T-helper 2 cell (primary cell): ENCODE measurements at regions not wholly inside any gene's neighbourhood (a gene's known extent, or its start where the extent isn't known, plus 50 kb on each side); places are given as distances from the start of the nearest gene placed in this dataset.

Experiments
- DNase-seq, 5 experiments: peaks; one replicate each; pipeline versions ENCODE4 v3.0.0 to v3.0.0-alpha.2; 2012 to 2022

GRCh38 chr1:2919841-2920240, 101.4 kb upstream of the ACTRT2 start:
- DNase-seq = no peak

GRCh38 chr1:2920421-2921015, 100.7 kb upstream of the ACTRT2 start:
- no peak for DNase-seq

GRCh38 chr1:2921970-2922686, 99.1 kb upstream of the ACTRT2 start:
- DNase-seq = peak in 2 of 5 experiments; percentile 9 to 10

- no peak for DNase-seq
These were observed 97.9 kb upstream of the ACTRT2 start for GRCh38 chr1:2923351-2923750.

DNA sequence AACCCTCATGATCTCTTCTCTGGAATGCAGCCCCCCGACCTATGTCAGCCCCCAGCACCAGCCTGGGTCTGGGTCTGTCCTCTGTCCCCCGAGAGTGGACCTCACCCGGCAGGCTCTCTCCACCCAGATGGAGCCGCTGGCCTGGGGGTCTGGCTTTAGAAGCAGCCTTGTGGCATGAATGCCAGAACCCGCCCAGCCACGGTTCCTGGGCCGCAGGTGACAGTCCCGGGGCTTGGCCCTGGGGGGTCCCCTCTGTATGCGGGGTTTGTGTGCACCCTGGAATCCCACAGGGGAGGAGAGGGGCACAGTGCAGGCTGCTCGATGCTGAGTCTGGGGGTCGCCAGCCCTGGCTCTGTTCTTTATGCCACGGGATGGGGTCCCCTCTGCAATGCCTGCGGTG, 96.0 kb upstream of the ACTRT2 start:
- DNase-seq = no peak

GRCh38 chr1:2925918-2926317, 95.3 kb upstream of the ACTRT2 start:
- no peak for DNase-seq

GRCh38 chr1:2926447-2927055, 94.7 kb upstream of the ACTRT2 start:
- no peak for DNase-seq

DNA sequence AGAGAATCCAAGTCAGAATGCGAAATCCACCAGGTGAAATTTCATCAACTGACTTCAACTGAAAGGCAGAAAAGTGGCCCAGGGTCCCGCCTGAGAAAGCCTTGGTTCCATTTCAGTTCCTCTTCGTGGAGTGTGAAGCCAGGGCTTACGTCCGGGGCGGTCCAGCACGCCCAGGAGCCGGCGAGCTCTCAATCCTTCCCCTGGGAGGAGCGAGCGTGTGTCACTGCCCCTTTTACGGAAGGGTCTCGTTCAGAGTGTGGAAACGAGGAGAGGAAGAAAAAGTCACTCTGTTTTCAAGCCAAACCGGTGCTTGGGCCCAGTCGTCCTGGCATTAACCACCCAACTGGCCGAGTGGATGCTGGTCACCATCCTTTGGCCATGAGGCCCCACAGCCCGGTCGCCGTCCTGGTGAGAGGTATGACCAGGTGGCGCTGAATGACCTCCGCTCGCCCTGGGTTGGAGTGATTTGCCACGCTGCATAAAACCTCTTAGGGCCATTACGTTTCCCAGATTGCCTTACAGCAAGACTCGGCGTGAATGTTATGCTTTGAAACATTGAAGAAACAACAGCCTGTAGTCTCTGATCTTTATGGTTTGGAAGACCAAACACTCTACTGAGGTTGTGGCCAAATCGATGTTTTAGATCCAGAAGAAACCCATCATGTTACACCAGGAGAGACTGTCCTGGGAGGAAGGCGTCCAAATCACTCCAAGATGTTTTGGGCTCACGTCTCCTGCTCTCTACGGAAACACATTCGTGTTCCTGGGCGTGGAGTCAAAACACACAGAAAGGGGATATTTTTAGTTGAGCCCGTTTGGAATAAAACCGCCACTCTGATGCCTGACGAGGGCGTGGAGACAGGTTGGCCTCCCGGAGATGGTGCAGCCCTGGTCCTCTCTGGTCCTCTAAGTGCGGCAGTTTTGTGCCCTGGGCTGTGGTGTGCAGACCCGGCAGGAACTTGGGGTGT, 93.6 kb upstream of the ACTRT2 start:
- DNase-seq = no peak

GRCh38 chr1:2928366-2929325, 92.6 kb upstream of the ACTRT2 start:
- DNase-seq = no peak

DNA sequence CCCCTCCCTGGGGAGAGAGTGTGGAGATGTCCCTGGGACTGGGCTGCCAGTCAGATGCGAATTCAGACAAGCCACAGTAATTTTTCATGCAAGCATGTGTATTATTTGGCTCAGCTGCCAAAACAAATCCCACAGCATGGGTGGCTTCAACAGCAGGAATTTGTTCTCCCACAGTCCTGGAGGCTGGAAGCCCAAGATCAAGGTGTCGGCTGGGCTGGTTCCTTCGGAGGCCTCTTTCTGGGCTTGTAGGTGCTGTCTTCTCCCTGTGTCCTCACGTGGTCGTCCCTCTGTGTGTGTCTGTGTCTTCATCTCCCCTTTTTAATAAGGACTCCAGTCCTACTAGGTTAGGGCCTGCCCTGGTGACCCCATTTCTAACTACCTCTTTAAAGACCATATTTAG, 91.9 kb upstream of the ACTRT2 start:
- no peak for DNase-seq

DNA sequence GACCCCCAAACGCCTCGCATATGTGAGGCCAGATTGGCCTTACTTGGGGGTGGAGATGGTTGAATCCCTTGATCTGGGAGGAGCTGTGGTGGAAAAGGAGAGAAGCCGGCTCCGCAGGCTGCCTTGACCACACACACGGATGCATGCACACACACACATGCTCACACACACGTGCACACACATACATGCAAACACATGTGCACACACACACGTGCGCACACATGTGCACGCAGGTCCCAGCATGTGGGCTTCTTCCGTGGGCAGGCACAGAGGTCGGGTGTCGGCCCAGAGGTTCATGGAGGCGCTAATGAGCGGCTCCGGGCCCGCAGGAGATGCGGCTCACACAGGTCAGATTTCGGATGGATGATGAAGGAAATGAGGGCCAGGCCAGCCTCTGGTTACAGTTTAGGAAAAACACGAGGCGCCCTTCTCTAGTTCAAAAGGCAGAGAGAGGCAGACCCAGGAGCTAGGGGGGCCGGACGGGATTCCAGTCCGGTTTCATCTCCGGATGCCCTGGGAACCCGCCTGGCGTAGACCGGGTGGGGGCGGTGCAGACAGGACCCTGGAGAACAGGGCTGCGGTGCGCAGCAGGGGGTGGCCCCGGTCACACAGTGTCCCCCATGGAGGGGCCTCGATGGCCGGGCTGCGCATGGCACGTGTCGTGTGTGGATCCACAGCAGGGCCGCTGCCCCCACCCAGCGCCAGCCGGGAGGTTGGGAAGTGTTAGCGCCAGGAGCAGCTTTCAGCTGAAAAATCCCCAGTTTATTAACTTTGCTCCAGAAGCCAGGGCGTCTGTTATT, 91.1 kb upstream of the ACTRT2 start:
- no peak for DNase-seq

DNA sequence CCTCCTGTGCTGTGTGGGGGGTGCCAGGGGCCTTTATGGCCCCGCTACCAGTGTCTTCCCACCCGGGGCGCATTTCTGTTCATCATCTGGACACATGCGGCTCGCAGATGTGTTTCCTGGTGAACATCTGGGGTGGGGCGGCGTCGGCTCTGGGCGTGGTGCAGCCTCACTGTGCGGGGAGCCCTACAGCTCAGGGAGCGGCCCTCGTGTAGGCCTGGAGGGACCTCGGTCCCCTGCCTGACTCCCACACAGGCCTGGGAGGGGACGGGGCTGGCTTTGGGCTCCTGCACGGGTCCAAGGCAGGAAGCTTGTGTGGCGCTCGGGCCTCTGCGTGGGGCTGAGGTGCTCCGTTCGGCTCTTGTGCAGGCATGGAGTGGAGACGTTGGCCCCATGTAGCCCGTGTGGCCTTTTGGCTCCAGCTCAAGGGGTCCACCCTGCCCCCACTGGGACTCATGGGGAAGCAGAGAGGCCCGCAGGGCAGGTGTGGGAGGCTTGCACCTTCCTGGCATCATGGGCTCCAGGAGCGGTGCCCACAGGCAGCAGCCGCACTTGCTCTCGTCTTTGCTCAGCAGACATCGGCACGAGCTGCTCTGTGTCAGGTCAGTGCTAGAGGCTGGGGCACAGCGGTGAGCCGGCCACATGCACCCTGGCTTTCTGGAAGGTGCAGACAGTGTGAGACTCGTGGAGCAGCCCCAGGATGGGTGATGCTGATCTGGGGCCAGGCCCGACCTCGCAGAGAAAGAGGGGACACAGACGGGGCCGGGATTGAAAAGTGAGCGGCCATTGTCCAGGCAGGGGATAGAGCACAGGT, 90.1 kb upstream of the ACTRT2 start:
- DNase-seq = no peak

DNA sequence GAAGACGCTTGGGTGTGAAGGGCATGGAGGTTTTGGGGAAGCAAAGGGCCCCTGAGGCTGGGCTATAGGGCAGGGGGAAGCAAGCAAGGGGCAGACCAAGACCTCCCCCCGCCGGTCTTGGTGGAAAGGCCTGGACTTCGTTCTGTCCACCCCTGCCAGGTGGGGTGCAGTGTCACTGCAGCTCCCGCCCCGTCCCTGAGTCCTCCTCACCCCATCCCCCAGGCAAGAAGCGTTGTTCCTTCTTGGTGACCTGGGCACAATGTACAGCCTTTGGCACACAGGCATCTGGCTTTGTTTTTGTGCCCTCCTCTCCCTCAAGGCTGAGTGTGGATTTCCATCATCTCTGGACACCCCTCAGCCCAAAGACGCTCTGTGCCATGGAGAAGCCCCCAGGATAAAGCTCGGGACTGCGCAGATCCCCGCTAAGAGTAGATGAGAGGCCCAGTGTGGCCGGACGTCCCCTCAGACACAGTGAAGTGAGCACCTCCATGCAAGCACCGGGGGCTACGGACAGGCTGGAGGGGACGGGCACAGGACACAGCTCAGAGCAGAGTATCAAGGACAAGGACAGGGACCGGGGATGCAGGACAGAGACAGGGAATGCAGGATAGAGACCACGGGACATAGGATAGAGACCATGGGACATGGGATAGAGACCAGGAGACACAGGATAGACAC, 89.4 kb upstream of the ACTRT2 start:
- no peak for DNase-seq

DNA sequence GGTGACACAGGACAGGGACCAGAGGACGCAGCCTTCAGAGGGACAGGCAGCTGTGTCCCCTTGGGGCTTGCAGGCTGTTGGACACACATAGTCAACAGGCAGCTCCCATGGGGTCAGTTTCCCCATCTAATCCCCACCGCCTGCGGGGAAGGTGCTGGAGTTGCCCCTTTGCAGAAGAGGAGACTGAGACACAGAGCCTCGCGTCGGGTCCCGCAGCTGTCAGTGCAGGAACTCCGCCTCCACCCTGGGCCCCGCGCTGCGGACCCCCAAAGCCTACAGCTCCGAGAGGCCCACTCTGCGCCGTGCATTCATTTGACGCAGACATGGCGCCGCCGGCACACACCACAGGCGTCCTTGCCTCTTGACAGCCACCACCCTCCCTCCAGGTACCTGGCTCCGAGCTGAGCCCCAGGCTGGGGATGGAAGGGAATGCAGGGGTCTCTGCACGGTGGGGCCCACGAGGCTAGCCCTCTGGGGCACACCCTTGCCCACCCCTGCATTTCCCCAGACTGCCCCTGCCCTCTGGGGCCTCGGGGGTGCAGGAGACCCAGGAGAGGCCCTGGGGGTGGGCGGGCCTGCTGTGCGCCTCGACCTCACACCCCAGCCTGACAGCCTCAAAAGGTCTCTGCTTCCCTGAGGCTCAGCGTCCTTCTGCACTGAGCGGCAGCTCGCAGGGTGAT, 88.5 kb upstream of the ACTRT2 start:
- no peak for DNase-seq

DNA sequence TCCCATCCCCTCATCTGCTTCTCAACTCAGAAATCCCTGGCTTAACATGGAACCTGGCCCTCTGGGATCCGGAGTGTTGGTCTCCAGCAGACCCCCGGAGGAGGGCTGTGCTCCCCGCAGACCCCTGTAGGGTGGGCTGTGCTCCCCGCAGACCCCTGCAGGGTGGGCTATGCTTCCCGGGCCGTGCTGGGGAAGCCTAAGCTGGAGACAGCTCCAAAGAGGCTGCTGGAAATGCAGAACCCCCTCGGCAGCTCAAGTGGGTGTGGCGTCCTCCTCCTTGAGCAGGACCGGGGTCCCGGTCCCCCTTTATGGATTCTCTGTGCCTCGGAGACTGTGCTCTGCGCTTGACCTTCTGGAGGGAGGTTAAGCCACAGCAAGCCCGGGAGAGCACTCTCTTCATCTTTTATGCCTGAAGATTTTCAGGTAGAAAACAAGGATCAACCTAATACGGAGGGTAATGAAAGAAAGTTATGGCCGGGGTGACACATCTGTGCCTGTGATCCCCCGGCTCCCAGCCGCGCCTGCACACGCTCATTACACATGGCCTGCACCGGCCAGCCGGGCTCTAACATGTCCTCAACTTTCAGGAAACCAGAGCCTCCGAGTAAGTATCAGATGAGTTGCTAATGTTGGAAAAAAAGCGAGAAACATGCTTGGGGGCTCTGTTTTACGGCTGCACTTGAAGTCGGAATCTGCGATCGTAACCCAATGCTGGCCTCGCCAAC, 87.7 kb upstream of the ACTRT2 start:
- no peak for DNase-seq

DNA sequence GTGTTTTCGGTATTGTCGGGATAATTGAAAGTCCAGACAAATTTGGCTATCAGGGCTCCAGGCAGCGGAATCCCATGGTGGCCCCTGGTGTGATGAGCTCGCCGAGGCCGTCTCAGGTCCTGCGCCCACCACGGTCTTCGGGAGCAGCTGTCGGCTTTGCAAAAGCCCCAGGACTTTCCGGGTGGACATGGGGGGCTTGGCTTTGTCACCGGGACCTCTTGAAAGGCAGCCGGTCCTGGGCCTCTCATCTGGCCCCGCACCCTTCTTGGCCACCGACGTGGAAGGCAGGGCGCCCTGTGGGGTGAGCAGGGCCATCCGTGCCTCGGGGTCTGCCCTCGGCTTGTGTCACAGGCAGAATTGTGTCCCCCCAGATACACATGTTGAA, 87.1 kb upstream of the ACTRT2 start:
- DNase-seq = no peak

- DNase-seq = no peak
These were observed 86.6 kb upstream of the ACTRT2 start for GRCh38 chr1:2934642-2935081.

- no peak for DNase-seq
These were observed 86.1 kb upstream of the ACTRT2 start for GRCh38 chr1:2935184-2935583.
